ENCODE measurements at regions not wholly inside any gene's neighbourhood (a gene's known extent, or its start where the extent isn't known, plus 50 kb on each side); places are given as distances from the start of the nearest gene placed in this dataset.

- no peak for TF ChIP-seq CTCF (IDR thresholded peaks at IDR 0.05; ENCODE audit: insufficient read depth, low read length, poor library complexity, severe bottlenecking)
- H3K27me3 ChIP-seq (replicated peaks; ENCODE audit: control insufficient read depth, insufficient read depth, low read length) = no peaks in the 10 kb centered on the region
- no peaks in the 10 kb centered on the region for H3K36me3 ChIP-seq (ENCODE audit: control insufficient read depth, insufficient read depth, low read length)
- no peak for DNase-seq (ENCODE audit: extremely low read depth, insufficient read length)
- H3K4me3 ChIP-seq (replicated peaks; ENCODE audit: low read depth, low read length) = no peak overlapping the region
Observed at GRCh38 chr22:49101225-49101624, 726.4 kb downstream of the BRD1 start.

- TF ChIP-seq CTCF (IDR thresholded peaks at IDR 0.05; ENCODE audit: insufficient read depth, low read length, poor library complexity, severe bottlenecking) = no peak
- DNase-seq (ENCODE audit: extremely low read depth, insufficient read length) = no peak
- Histone ChIP-seq H3K27me3 (replicated peaks; ENCODE audit: control insufficient read depth, insufficient read depth, low read length) (no peaks in the 10 kb centered on the region), H3K36me3 (ENCODE audit: control insufficient read depth, insufficient read depth, low read length) (no peaks in the 10 kb centered on the region), H3K4me3 (replicated peaks; ENCODE audit: low read depth, low read length) (no peak overlapping the region)
Observed at GRCh38 chr22:49100773-49101172, 726.9 kb downstream of the BRD1 start.

- no peak for DNase-seq (ENCODE audit: extremely low read depth, insufficient read length)
- no peak overlapping the region for H3K4me3 ChIP-seq (replicated peaks; ENCODE audit: low read depth, low read length)
- no peaks in the 10 kb centered on the region for H3K36me3 ChIP-seq (ENCODE audit: control insufficient read depth, insufficient read depth, low read length)
- no peaks in the 10 kb centered on the region for H3K27me3 ChIP-seq (replicated peaks; ENCODE audit: control insufficient read depth, insufficient read depth, low read length)
- TF ChIP-seq CTCF (IDR thresholded peaks at IDR 0.05; ENCODE audit: insufficient read depth, low read length, poor library complexity, severe bottlenecking) = no peak
Observed at GRCh38 chr22:49100316-49100715, 727.4 kb downstream of the BRD1 start.

GRCh38 chr22:49099496-49100124 lies 728.1 kb downstream of the BRD1 start:
- no peak for DNase-seq (ENCODE audit: extremely low read depth, insufficient read length)
- Histone ChIP-seq H3K4me3 (replicated peaks; ENCODE audit: low read depth, low read length) (no peak overlapping the region), H3K27me3 (replicated peaks; ENCODE audit: control insufficient read depth, insufficient read depth, low read length) (no peaks in the 10 kb centered on the region), H3K36me3 (ENCODE audit: control insufficient read depth, insufficient read depth, low read length) (no peaks in the 10 kb centered on the region)
- TF ChIP-seq CTCF (IDR thresholded peaks at IDR 0.05; ENCODE audit: insufficient read depth, low read length, poor library complexity, severe bottlenecking) = no peak

- DNase-seq (ENCODE audit: extremely low read depth, insufficient read length) = no peak
- H3K4me3 ChIP-seq (replicated peaks; ENCODE audit: low read depth, low read length) = no peak overlapping the region
- H3K27me3 ChIP-seq (replicated peaks; ENCODE audit: control insufficient read depth, insufficient read depth, low read length) = no peaks in the 10 kb centered on the region
- no peaks in the 10 kb centered on the region for H3K36me3 ChIP-seq (ENCODE audit: control insufficient read depth, insufficient read depth, low read length)
- no peak for TF ChIP-seq CTCF (IDR thresholded peaks at IDR 0.05; ENCODE audit: insufficient read depth, low read length, poor library complexity, severe bottlenecking)
Observed at GRCh38 chr22:49099089-49099488, 728.6 kb downstream of the BRD1 start.

GRCh38 chr22:49097966-49098365 lies 729.7 kb downstream of the BRD1 start:
- no peaks in the 10 kb centered on the region for H3K36me3 ChIP-seq (ENCODE audit: control insufficient read depth, insufficient read depth, low read length)
- no peak overlapping the region for H3K4me3 ChIP-seq (replicated peaks; ENCODE audit: low read depth, low read length)
- no peak for DNase-seq (ENCODE audit: extremely low read depth, insufficient read length)
- TF ChIP-seq CTCF (IDR thresholded peaks at IDR 0.05; ENCODE audit: insufficient read depth, low read length, poor library complexity, severe bottlenecking) = no peak
- no peaks in the 10 kb centered on the region for H3K27me3 ChIP-seq (replicated peaks; ENCODE audit: control insufficient read depth, insufficient read depth, low read length)
